Keratinocyte (primary cell): ENCODE measurements at regions not wholly inside any gene's neighbourhood (a gene's known extent, or its start where the extent isn't known, plus 50 kb on each side); places are given as distances from the start of the nearest gene placed in this dataset.

Experiments used
- DNase-seq: peaks from one replicate; pipeline ENCODE4 v3.0.0-alpha.2; 2011; ENCODE audit warnings: low read depth, missing footprints, low spot score
- FAIRE-seq: peaks from 2 replicates; lab custom pipeline; 2011; peaks lifted over from hg19 to GRCh38; lab: Jason Lieb, UNC
- H2AFZ ChIP-seq: 2 replicates; pipeline ENCODE4 v1.6.0; 2012; ENCODE audit warnings: low read length, control low read depth, inconsistent platforms; ENCODE audit not compliant: control insufficient read depth
- H3K27ac ChIP-seq: 2 replicates; pipeline ENCODE4 v1.5.1; 2011; ENCODE audit warnings: low read length; ENCODE audit not compliant: control insufficient read depth, insufficient read depth
- H3K27me3 ChIP-seq: 3 replicates; pipeline ENCODE4 v1.6.0; 2011; ENCODE audit warnings: low read length; ENCODE audit not compliant: control insufficient read depth, insufficient read depth; ENCODE audit errors: extremely low read depth
- H3K36me3 ChIP-seq, 2 experiments: 2 replicates in 1 of 2; 3 replicates in 1 of 2; pipeline ENCODE4 v1.5.1; 2011; ENCODE audit warnings: low read length in 2 of 2, mild to moderate bottlenecking in 1 of 2; ENCODE audit not compliant: control insufficient read depth in 2 of 2, insufficient read depth in 2 of 2; ENCODE audit errors: extremely low read depth in 1 of 2
- H3K4me1 ChIP-seq: 3 replicates; pipeline ENCODE4 v1.5.1; 2011; ENCODE audit warnings: low read length; ENCODE audit not compliant: control insufficient read depth, insufficient read depth; ENCODE audit errors: extremely low read depth
- H3K4me2 ChIP-seq: 3 replicates; pipeline ENCODE4 v1.6.0; 2011; ENCODE audit warnings: low read depth, low read length; ENCODE audit not compliant: control insufficient read depth, insufficient read depth; ENCODE audit errors: extremely low read depth
- H3K4me3 ChIP-seq, 3 experiments: fragments of 200-600 bp in 1 of 3; sonication (generic) in 1 of 3; 2 replicates in 2 of 3; 3 replicates in 1 of 3; pipeline ENCODE4 v1.5.1; 2011 to 2016; ENCODE audit warnings: low read length in 3 of 3, mild to moderate bottlenecking in 3 of 3, control low read depth in 2 of 3, inconsistent platforms in 1 of 3, low read depth in 1 of 3, mixed read lengths in 1 of 3, mixed run types in 1 of 3, moderate library complexity in 1 of 3; ENCODE audit not compliant: control insufficient read depth in 2 of 3, insufficient read depth in 2 of 3; ENCODE audit errors: extremely low read depth in 1 of 3
- H3K79me2 ChIP-seq: 2 replicates; pipeline ENCODE4 v1.6.0; 2012; ENCODE audit warnings: low read length; ENCODE audit not compliant: control insufficient read depth, insufficient read depth
- H3K9ac ChIP-seq: 3 replicates; pipeline ENCODE4 v1.6.0; 2011; ENCODE audit warnings: low read length; ENCODE audit not compliant: control insufficient read depth, insufficient read depth; ENCODE audit errors: extremely low read depth
- H3K9me1 ChIP-seq: 3 replicates; pipeline ENCODE4 v1.6.0; 2011; ENCODE audit warnings: low read length; ENCODE audit not compliant: control insufficient read depth, insufficient read depth; ENCODE audit errors: extremely low read depth
- H3K9me3 ChIP-seq: 2 replicates; pipeline ENCODE4 v1.5.1; 2012; ENCODE audit warnings: low read depth, low read length; ENCODE audit not compliant: control insufficient read depth
- H4K20me1 ChIP-seq: 3 replicates; pipeline ENCODE4 v1.6.0; 2011; ENCODE audit warnings: low read length; ENCODE audit not compliant: control insufficient read depth, insufficient read depth; ENCODE audit errors: extremely low read depth
- EZH2 ChIP-seq: IDR thresholded peaks from one replicate; pipeline ENCODE4 v1.6.1; 2012; ENCODE audit warnings: inconsistent platforms, mild to moderate bottlenecking, low read length, moderate library complexity
- dilution Hi-C: fragments of 300-500 bp; cut with MboI; formaldehyde crosslinking; loops from one replicate; pipeline ENCODE4 v1.7.0; 2020; ENCODE audit warnings: low sequenced_read_pairs; ENCODE audit not compliant: extremely low pct_ligation_motif_present
- TF ChIP-seq, protein P1 (sequence below), 3 experiments: IDR thresholded peaks in 1 of 3; conservative IDR thresholded peaks in 1 of 3; optimal IDR thresholded peaks in 1 of 3; 2 replicates in 2 of 3; 3 replicates in 1 of 3; pipeline versions ENCODE3 to v1.5.1; 2011; ENCODE audit warnings: low read length in 3 of 3, mild to moderate bottlenecking in 3 of 3, moderate library complexity in 2 of 3, control low read depth in 1 of 3, inconsistent platforms in 1 of 3; ENCODE audit not compliant: insufficient read depth in 2 of 3; ENCODE audit errors: extremely low read depth in 1 of 3

DNA sequence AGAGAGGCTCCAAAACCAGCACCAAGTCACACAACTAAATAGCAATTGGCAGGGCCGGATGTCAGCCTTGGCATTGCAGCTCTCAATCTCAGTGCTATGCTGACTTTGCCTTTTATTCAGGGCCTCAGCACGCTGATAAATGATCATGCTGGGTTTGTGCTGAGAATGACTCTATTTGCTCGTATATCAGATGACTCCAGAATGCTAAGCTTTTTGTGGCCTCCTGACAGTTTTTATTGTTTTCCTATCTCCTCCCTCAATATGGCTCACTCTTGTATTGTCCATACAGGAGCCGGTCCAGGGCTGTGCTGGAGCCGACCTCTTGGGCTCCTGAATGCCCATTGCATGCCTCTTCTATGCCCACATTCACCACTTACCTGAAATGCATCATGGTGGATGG lies 211.0 kb downstream of the EFNB2 start:
- no peaks in the 10 kb centered on the region for H3K27me3 ChIP-seq
- dilution Hi-C loops: no loop called here
- no peak overlapping the region for H3K9ac ChIP-seq
- no peaks in the 10 kb centered on the region for H3K79me2 ChIP-seq
- no peak overlapping the region for H3K27ac ChIP-seq
- no peaks in the 10 kb centered on the region for H3K36me3 ChIP-seq
- peaks cover 3% of the 10 kb centered on the region for H3K9me3 ChIP-seq
- peaks cover 1% of the 10 kb centered on the region for H3K4me1 ChIP-seq
- no peak for FAIRE-seq
- H4K20me1 ChIP-seq: no peaks in the 10 kb centered on the region
- H3K4me3 ChIP-seq: no peak overlapping the region
- no peak overlapping the region for H2AFZ ChIP-seq
- no peak overlapping the region for H3K4me2 ChIP-seq
- no peaks in the 10 kb centered on the region for H3K9me1 ChIP-seq
- no peak for DNase-seq
- no peak for TF ChIP-seq EZH2
- TF ChIP-seq, protein P1, sequence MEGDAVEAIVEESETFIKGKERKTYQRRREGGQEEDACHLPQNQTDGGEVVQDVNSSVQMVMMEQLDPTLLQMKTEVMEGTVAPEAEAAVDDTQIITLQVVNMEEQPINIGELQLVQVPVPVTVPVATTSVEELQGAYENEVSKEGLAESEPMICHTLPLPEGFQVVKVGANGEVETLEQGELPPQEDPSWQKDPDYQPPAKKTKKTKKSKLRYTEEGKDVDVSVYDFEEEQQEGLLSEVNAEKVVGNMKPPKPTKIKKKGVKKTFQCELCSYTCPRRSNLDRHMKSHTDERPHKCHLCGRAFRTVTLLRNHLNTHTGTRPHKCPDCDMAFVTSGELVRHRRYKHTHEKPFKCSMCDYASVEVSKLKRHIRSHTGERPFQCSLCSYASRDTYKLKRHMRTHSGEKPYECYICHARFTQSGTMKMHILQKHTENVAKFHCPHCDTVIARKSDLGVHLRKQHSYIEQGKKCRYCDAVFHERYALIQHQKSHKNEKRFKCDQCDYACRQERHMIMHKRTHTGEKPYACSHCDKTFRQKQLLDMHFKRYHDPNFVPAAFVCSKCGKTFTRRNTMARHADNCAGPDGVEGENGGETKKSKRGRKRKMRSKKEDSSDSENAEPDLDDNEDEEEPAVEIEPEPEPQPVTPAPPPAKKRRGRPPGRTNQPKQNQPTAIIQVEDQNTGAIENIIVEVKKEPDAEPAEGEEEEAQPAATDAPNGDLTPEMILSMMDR (optimal IDR thresholded peaks at IDR 0.05 in 1 of 3, IDR thresholded peaks at IDR 0.05 in 1 of 3, conservative IDR thresholded peaks at IDR 0.05 in 1 of 3; ENCODE audit: extremely low read depth in 1 of 3, insufficient read depth in 2 of 3, low read length in 3 of 3): no peak

DNA sequence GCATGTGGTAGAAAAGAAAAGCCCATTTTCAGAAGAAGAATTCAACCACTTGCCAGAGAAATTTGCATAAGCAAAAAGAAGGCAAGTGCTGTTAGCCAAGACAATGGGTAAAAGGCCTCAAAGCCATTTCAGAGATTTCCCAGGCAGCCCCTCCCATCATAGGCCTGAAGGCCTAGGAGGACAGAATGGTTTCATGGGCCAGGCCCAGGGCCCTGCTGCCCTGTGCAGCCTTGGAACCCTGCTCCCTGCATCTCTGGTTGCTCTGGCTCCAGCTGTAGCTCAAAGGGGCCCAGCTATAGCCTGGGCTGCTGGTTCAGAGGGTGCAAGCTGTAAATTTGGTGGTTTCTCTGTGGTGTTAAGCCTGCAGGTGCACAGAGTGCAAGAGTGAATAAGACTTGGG lies 212.8 kb downstream of the EFNB2 start:
- H3K9me3 ChIP-seq: peaks cover 3% of the 10 kb centered on the region
- peaks cover 9% of the 10 kb centered on the region for H3K4me1 ChIP-seq
- H3K9me1 ChIP-seq: no peaks in the 10 kb centered on the region
- dilution Hi-C loops: no loop called here
- H2AFZ ChIP-seq: no peak overlapping the region
- H3K79me2 ChIP-seq: no peaks in the 10 kb centered on the region
- no peaks in the 10 kb centered on the region for H3K36me3 ChIP-seq
- DNase-seq (no peak), FAIRE-seq (no peak)
- H3K4me3 ChIP-seq: no peak overlapping the region
- H3K27me3 ChIP-seq: no peaks in the 10 kb centered on the region
- no peak for TF ChIP-seq EZH2
- TF ChIP-seq, protein P1 (optimal IDR thresholded peaks at IDR 0.05 in 1 of 3, IDR thresholded peaks at IDR 0.05 in 1 of 3, conservative IDR thresholded peaks at IDR 0.05 in 1 of 3; ENCODE audit: extremely low read depth in 1 of 3, insufficient read depth in 2 of 3, low read length in 3 of 3): no peak
- no peak overlapping the region for H3K4me2 ChIP-seq
- no peak overlapping the region for H3K27ac ChIP-seq
- H3K9ac ChIP-seq: no peak overlapping the region
- H4K20me1 ChIP-seq: no peaks in the 10 kb centered on the region
